Daoy (cell line): ENCODE measurements at regions not wholly inside any gene's neighbourhood (a gene's known extent, or its start where the extent isn't known, plus 50 kb on each side); places are given as distances from the start of the nearest gene placed in this dataset.

Experiments
- DNase-seq: peaks from one replicate; pipeline ENCODE4 v3.0.0-alpha.2; 2015; ENCODE audit warnings: low read depth

DNA sequence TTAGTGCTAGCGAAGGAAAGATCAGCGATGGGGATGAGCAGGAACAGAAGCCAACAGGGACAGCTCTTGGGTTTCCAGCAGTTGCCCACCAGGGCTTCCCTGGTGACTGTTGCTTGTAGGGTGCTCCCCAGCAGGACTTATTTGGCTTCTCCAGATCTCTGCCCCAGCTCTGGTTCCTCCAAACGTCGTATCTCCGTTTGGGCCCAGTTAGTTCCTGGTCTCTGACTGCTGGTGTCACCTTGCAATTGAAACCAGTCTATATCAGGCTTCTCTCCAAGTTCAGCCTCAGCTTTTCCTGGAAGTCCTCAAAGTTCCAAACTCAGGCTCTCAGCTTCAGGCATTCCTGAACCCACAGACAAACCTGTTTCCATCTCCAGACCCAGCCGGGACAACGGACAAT, 70.8 kb upstream of the NXT1 start:
- no peak for DNase-seq

DNA sequence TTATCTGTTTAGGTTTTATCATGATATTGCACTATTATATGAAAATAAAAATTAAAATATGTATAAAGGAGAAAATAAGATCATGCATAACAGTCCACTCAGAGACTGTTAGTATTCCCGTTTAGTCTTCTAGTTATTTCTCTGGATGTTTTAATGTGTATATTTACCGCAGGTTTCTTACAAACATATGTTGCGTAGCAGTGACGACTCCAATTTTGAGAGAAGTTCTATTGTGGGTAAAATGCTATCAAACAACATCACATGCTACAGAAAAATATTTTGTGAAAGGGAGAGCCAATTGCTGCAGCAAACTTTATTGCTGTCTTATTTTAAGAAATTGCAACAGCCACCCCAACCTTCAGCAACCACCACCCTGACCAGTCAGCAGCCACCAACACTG, 72.4 kb upstream of the NXT1 start:
- no peak for DNase-seq

DNA sequence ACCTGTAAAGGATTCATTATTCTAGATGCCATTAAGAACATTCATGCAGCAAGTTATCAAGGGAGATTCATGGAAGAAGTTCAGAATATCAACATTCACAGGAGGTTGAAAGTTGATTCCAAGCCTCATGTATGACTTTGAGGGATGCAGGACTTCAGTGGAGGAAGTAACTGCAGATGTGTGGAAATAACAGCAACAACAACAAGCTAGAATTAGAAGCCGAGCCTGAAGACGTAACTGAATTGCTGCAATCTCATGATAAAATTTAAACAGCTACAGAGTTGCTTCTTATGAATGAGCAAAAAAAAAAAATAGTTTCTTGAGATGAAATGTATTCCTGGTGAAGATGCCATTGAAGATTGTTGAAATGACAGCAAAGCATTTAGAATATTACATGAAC, 73.3 kb upstream of the NXT1 start:
- DNase-seq = no peak

DNA sequence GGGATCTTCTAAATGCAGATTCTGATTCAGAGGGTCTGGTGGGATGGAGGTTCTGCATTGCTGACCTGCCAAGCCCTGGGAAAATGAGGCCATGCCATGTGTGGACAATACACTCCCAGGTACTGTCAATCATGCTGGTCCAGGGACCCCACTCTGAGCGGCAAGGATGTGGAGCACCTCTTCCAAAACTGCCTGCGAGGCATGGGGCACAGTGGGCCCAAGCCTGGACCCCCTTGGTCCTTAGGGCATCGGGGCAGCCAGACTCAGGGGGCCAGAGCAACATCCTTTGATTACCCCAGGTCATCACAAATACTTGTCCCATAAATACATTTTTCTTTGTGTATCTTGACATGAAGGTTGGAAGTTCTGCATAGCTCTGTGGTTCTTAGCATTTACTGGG, 76.8 kb upstream of the NXT1 start:
- DNase-seq = no peak

DNA sequence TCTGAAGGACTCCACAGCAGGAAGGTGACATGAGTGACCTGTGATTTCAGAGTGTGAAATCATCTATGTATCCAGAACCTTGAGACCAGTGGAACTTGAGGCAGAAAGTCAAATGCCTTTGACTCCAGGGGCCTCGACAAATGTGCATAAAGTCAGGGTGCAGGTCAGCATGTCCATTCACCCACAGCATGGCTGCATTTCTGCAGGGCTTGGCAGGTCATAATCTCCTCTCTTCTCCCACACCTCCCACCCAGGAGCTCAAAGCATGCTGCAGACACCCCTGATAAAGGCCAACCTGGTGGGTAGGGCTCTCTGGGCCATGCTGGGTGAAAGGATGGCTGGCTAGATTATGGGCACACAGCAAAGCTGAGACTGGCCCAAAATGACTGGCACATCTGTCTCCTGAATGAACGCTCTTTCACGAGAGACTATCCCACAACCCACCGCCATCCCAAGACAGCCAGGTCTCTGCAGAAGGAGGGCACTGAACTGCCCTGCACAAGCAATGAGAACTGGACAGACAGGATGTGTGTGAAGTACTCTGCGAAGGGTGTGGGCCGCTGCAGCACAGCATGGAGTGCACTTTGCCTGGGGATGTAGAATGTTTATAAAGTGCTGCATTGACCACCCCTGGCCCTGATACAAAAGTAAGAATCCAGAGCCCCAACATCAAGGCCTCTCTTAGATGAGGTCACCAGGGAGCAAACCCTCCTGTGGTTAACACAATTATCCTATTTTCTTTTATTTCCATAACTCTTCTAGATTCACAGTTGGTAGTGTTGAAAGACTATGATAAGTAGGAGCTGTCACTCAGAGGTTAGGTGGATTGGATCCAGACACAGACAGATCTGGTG, 78.2 kb upstream of the NXT1 start:
- DNase-seq = no peak

DNA sequence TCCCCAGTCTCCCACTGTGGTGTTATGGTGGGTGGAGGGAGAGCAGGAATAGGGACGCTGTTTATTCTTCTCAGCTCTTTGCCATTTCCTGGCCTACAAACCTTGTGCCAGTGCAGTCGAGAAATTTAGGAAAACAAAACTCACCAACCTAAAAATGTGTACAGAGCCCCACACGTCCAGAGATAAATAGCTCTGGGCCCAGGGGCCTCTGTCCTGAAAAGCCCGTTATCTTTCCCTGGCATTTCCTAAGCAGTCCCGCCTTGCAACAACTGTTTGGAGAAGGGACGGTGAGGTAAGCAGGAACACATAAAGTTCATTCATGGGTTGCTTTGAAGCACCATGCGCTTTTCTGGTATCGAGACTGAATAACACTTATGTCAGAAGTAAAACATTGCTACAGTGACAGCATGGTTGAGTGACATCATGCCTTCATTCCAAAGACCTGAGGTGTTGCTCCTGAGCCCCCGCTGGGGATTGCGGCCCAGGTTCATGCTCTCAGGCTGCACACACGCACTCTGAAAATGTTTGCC, 80.1 kb upstream of the NXT1 start:
- peak; percentile 92 for DNase-seq

DNA sequence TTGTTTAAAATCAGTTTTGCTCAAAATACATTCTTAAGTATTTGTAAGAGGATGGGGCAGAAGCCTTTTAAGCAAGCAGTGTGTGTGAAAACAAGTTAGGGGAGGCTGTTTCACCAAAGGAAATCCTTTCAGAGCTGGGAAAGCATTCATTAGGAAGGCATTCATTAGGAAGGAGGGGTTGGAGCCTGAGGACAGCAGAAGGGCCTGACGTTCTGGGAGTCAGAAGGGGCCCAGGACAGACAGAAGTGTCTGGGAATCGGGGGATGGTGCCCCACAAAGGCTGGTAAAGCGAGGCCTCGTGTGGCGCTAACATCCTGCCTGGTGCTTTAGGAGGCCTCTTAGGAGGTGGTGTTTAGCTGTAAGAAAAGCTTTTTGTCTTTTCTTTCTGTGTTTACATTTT, 80.6 kb upstream of the NXT1 start:
- peak; percentile 64 for DNase-seq

DNA sequence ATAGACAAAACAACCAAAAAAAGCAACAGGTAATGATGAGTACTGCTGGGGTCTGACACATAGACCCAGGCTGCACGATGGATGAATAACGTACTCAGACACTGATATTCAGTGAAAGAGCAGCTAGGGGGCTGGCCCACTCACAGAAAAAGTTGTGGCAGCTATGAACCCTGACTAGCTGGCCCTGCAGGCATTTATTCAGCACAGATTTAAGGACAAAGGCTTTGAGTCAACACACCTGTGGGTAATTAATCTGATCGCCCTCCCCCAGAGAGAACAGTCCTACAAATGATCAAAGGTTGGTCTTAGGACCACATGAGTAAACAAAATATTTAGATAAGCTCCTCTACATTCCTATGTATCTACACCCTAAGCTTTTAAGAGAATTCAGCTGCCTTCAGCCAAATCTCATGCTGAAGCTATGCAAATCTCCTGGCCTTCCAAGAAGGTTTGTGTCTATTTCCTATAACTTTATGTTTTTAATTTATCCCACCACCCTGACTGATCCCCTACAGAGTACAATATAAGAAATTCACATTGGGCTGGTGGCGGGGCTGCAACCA, 81.7 kb upstream of the NXT1 start:
- peak; percentile 17 for DNase-seq

DNA sequence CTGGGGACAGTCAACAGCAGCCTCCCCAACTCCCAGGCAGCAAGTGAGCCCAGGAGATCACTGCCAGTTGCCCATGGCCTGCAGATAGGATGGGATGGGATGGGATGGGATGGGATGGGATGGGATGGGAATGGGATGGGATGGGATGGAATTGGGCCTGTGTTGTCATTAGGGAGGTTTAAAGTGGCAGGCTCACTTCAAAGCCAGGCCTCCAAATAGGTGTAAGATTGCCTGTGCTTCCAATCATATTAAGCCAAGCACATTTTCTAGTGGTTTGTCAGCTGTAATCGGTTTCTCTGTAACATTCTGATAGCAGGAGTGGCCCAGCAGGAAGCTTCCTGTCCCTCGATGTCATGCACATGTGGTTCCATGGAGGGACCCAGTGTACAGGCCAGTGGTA, 82.7 kb upstream of the NXT1 start:
- no peak for DNase-seq

DNA sequence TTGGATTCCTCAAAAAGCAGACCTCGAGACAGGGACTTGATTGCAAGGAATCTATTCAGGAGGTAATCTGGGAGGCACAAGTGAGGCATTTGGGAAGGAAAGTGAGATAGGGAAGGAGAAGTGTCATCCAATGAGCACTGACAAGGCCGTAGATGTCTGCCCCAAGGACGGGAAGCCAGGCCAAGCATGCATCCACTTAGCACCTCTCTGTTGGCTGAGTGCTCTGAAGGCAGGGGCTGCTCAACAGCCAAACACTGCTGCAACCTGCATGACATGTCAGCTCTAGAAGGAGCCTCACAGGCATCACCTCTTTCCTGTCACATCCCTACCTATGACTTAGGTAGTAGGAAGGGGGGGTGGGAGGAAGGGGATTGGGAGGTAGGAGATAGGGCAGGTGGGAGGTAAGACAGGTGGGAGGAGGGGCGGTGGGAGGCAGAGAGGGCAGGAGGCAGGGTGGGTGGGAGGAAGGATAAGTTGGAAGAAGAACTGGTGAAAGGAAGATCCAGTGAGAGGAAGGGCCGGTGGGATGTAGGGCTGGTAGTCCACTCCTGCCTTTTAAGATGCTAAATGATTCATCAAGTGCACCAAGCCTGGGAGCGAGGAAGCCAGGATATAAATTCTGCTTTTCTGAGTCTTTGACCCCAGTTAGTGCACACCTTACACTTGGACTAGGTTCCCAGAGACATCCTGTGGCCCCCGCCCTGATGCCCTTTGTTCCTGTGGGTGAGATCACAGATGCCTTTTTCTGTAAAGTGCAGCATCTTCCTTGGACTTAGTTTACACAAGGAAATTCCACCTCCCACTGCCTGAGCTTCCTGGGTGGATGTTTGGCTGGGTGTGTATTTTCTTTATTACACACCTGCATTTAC, 83.8 kb upstream of the NXT1 start:
- no peak for DNase-seq

DNA sequence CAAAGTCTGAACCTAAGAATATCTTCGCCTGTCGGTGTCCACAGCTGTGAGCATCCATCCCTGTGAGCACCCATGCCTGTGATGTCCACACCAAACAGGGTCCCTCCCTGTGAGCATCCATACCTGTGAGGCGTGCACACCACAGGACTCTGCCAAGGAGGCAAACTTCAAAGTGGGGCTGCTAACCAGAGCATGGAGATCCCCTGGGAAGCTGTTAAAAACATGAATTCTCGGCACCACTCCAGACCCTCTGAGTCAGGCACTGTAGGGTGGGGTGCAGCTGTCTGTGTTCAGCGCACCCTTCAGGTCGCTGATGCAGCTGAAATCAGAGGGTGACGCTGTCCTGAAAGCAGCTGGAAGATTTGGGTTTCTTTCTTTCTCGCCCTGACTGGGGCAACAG, 85.4 kb upstream of the NXT1 start:
- peak; percentile 87 for DNase-seq

DNA sequence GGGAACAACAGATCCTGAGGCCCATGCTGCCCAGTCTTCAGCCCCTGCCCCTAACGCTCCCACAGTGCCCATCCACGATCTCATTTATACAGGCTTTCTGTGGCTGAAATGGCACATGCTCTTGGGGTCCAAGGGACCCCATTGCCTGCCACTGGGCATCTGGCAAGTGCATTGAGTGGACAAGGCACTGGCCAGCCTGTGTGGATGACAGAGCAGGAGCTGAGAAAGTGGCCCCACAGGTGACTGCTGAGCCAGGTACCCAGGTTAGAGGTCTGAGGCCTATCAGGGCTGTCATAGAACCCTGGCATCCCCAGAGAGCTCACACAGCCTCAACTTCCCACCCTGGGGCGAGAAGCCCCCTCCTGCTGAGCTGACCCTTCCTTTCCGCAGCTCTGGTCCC, 86.0 kb upstream of the NXT1 start:
- no peak for DNase-seq

DNA sequence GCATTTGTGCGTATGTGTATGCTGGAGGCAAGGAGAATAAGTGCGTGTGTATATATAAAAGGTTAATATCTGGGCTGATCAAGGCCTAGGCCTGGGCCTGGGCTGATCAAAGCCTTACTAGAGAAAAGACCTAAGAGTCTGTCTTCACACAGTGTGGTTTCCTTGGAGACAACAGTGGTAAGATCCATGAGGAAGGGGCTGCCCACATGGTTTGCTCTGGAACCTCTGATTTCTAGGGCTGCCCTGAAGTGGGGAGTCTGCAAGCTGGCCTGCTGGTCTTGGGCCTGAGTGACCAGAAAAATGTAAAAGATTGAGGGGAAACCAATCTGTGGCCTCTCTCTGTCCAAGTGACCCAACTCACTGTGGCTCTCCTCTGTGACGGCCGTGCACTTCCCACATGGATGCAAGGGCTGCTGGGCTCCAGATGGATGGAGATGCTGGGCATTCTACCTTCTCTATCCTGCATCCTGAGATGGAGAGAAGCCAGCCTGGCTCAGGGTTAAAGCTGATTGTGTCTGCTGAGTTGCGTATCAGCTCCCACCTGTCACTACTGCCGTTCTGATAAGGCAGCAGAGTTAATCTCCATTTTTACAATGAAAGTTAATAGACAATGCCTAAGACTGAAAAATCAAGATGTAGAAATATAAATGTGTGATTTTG, 90.3 kb upstream of the NXT1 start:
- no peak for DNase-seq

DNA sequence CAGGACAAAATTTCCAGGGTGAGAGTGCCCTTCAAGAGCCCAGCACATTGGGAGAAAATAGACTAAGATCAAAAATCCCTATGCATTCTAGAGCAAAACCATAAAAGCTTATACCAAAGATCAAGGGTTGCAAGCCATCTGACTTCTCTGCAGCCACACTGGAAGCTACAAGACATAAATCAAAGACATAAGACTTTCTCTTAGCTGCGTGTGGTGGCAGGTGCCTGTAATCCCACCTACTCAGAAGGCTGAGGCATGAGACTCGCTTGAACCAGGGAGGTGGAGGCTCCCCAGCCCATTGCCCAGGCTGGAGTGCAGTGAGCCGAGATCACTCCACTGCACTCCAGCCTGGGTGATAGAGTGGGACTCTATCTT, 91.9 kb upstream of the NXT1 start:
- DNase-seq = no peak

DNA sequence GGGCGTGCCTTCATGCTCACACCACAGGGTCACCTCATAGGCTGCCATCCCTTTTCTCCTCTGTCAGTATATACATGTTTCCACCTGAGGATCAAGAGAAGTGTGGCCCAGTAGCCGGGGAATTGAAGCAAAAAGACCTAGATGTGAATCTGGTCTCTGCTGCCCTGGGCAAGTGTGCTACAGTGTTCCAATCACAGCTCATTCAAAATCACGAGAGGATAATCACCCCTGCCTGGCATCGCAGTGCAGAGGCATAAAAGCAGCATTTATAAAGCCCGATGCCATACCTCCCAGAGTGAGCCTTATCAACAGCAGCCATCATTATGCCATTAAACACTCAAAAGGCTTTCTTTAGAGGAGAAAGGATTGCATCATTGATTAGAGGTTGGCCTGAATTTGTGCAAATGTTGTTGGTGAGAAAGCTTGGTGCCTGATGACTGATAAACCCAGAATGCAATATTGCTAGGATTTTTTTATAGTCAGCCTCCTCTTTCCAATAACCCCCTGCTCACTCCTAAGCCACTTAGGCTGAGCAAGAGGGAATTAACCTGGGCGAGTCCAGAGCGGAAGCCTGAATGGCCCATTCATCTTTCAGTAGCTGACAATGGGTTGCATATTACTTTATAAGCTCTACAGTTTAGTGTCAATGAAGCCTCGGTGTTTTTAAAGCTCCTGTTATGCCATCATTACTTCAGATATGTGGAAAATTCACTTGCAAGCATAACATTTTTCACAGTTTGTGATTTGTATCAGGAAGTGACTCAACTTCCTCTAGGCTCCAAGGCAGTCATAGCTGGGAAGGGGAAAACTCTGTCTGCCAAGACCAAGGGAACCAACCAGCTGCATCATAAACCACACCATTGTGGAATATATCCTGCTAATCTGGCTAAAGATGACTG, 92.5 kb upstream of the NXT1 start:
- peak; percentile 81 for DNase-seq

DNA sequence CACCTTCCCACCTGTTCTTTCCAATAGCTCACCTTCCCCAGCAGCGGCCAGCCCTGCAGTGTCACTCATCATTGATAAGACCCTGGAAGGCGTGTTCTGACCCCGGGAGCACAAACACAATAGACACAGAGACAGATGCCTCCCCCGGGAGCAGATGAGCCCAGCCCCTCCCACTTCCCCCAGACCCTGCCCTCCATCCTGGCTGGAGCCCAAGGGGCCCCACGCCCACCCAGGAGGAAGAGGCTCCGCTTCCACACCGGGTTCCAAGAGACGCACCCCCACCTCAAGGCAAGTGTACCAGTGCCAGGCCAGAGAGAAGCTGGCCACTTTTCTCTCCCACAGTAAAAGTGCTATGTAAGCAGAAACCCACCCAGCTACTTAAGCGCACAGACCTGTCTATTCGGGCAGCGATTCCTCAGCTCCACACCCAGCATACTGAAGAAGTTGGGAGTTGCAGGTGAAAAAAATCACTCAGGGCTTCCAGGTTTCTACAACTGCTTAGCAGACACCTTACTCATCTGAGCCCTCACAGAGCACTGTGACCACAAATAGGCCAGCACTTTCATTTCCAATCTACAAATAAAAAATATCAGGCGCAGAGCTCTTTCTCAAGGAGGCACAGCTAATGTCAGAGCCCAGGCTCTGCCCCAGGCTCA, 93.4 kb upstream of the NXT1 start:
- DNase-seq = peak; percentile 45

DNA sequence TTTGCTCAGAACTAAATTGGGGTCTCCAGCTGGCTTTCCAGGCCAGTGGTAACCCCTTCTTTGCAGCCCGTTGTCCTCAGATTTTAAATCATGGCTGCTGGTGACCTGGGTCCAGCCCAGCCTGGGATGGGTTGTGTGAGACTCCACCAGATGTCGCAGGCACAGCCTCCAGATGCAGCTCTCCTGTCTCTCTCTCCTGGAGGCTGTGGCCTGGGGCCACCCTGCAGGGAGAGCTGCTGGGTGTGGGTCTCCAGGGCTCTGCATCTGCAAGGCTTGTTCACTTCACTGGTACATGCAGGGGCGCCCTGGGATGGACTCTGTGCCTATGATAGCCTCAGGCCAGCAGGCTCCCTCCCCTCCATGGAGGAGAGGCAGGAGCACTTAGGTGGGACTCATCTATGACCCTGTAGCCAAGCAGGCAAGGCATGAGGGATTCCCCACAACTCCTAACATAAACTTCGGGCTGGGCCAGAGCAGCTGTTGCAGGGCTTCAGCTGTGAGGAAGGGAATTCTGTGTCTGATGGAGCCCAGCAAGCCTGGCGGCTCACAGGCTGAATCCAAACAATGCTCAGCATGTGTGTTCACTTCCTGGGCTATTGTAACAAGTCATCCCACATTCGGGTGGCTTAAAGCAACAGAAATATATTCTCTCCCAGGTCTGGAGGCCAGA, 94.7 kb upstream of the NXT1 start:
- DNase-seq = peak; percentile 22

DNA sequence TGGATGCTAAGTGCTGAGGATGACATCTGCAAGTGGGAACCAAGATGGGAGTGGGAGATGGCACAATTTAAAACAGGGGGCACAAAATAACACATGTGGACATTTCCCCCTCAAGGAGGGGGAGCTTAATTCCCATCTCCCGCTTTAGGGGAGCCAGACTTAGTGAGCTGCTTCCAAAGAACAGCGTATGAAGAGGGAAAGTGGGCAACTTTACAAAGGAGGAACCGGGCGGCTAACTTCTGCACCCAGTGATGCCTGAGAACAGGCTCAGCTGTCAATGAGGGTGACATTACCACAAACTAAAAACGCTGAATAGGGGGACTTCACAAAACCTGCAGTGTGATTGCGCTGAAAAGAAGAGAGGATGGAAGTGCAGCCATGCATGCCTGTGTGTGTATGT, 95.5 kb upstream of the NXT1 start:
- no peak for DNase-seq

DNA sequence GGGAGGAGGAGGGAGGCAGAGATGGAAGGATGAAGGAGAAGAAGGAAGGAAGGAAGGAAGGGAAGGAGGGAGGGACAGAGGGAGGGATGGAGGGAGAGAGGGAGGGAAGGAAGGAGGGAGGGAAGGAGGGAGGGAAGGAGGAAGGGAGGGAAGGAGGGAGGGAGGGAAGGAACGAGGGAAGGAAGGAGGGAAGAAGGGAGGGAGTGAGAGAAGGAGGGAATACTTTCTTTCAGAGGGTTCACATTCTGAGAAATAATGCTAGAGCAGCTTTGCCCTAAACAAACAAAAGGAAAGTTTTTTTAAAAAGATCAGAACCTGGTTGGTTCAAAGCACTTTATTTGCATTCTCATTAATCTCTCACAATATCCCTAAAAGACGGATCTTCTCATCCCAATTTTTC, 96.1 kb upstream of the NXT1 start:
- DNase-seq = no peak

DNA sequence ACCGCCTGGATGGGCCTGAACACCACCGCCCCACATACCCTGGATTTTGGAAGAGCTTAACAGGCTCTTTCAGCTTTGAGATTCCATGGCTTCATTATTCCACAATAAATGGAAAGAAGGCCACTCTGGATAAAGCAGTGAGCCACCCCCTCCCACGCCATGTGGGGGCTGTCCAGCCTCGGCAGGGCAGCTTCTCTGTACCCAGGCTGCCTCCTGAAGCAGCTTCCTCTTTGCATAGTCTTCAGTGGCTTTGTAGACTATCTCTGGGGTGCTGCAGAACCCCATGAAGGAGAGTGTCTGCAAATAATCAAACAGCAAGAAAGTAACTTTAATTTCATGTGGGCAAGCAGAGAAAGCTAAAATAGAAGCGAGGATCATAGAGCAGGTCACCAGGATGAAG, 96.6 kb upstream of the NXT1 start:
- DNase-seq = no peak
